HFFc6 (cell line): ENCODE measurements at regions not wholly inside any gene's neighbourhood (a gene's known extent, or its start where the extent isn't known, plus 50 kb on each side); places are given as distances from the start of the nearest gene placed in this dataset.

Source experiments
- DNase-seq: peaks from one replicate; pipeline ENCODE4 v3.0.0-alpha.2; 2018
- H3K27ac Mint-ChIP-seq: 2 replicates; pipeline ENCODE4 v1.8.0; 2020; ENCODE audit warnings: mild to moderate bottlenecking, mixed read lengths
- H3K27me3 Mint-ChIP-seq: 2 replicates; pipeline ENCODE4 v1.8.0; 2021; ENCODE audit warnings: mild to moderate bottlenecking, moderate library complexity, mixed read lengths; ENCODE audit not compliant: insufficient read depth
- H3K36me3 Mint-ChIP-seq: 2 replicates; pipeline ENCODE4 v1.8.0; 2021; ENCODE audit warnings: low read depth, mixed read lengths
- H3K4me1 Mint-ChIP-seq: 2 replicates; pipeline ENCODE4 v1.8.0; 2020; ENCODE audit warnings: low read depth, mixed read lengths
- H3K4me3 Mint-ChIP-seq: 2 replicates; pipeline ENCODE4 v1.8.0; 2020; ENCODE audit warnings: mild to moderate bottlenecking, moderate library complexity, mixed read lengths
- H3K9me3 Mint-ChIP-seq: 2 replicates; pipeline ENCODE4 v1.8.0; 2020; ENCODE audit warnings: mild to moderate bottlenecking, mixed read lengths
- TF ChIP-seq, protein P1 (sequence below): fragments of 200-600 bp; sonication (generic); IDR thresholded peaks from 2 replicates; pipeline ENCODE4 v1.5.0; 2021; ENCODE audit warnings: antibody characterized with exemption, mild to moderate bottlenecking

DNA sequence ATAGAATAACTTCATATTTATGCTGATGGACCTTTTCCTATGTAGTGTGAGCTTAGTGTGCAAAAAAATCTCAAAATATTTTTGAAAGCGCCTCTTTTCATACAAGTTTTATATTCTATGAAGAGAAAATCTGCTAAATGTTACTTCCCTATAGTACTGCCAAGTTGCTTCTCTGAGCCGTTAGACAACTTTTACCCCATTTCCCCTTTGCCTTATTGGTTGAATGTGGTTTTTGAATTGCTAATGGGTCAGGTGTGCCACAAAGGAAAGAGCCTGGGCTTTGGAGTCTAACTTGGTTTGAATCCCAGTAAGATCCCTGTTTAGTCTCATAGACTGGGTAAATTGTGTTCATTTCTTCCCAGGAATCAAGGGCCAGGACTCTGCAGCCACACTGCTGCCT, 261.5 kb downstream of the SNX10 start:
- no peak for DNase-seq
- Mint-ChIP-seq H3K9me3 (peaks cover 47% of the 10 kb centered on the region), H3K36me3 (no peaks in the 10 kb centered on the region), H3K27ac (no peak overlapping the region), H3K4me1 (no peaks in the 10 kb centered on the region), H3K4me3 (no peak overlapping the region), H3K27me3 (no peaks in the 10 kb centered on the region; the same call in none of the 2 replicates)
- TF ChIP-seq, protein P1, sequence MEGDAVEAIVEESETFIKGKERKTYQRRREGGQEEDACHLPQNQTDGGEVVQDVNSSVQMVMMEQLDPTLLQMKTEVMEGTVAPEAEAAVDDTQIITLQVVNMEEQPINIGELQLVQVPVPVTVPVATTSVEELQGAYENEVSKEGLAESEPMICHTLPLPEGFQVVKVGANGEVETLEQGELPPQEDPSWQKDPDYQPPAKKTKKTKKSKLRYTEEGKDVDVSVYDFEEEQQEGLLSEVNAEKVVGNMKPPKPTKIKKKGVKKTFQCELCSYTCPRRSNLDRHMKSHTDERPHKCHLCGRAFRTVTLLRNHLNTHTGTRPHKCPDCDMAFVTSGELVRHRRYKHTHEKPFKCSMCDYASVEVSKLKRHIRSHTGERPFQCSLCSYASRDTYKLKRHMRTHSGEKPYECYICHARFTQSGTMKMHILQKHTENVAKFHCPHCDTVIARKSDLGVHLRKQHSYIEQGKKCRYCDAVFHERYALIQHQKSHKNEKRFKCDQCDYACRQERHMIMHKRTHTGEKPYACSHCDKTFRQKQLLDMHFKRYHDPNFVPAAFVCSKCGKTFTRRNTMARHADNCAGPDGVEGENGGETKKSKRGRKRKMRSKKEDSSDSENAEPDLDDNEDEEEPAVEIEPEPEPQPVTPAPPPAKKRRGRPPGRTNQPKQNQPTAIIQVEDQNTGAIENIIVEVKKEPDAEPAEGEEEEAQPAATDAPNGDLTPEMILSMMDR, result no peak

DNA sequence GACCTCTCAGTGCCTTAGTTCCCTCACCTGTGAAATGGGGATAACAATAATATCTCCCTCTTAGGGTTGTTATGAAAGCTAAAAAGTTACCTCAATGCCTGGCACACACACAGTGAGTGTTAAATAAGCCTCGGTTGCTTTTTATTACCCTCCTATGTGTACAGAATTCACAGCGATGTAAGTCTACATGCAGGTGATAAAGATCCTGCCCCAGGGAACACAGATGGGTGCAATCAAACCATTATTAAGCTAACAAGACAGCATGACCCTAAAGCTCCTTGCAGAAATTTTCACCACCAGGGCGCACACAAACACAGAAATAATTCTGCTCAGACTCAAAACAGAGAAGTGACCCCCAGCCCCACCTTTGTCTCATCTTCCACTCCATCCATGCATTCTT, 261.9 kb downstream of the SNX10 start:
- H3K9me3 Mint-ChIP-seq, result peaks cover 47% of the 10 kb centered on the region
- no peaks in the 10 kb centered on the region for H3K36me3 Mint-ChIP-seq
- DNase-seq, result no peak
- no peaks in the 10 kb centered on the region; the same call in none of the 2 replicates for H3K27me3 Mint-ChIP-seq
- no peak overlapping the region for H3K27ac Mint-ChIP-seq
- TF ChIP-seq, protein P1, result no peak
- no peaks in the 10 kb centered on the region for H3K4me1 Mint-ChIP-seq
- no peak overlapping the region for H3K4me3 Mint-ChIP-seq

DNA sequence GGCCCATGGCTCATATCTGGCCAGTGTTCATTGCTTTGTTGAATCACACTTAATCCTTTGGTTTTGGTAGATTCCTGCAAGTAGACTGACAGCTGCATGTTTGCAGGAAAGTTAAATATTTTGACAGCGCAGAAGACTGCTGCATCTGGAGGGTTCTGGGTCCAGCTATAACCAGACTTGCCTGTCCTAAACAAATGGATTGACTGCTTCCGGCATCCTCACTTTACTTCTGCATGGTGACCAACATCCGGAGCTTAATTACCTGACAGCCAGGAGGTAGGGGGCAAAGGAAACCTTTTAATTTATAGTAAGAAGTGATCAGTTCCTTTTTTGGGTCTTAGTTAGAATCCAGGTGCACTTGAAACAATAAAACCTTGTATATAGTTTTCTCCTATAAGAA, 263.3 kb downstream of the SNX10 start:
- no peak for DNase-seq
- no peak overlapping the region for H3K4me3 Mint-ChIP-seq
- H3K36me3 Mint-ChIP-seq, result no peaks in the 10 kb centered on the region
- TF ChIP-seq, protein P1, result no peak
- H3K27ac Mint-ChIP-seq, result no peak overlapping the region
- H3K9me3 Mint-ChIP-seq, result peaks cover 45% of the 10 kb centered on the region
- no peaks in the 10 kb centered on the region; the same call in none of the 2 replicates for H3K27me3 Mint-ChIP-seq
- no peaks in the 10 kb centered on the region for H3K4me1 Mint-ChIP-seq

DNA sequence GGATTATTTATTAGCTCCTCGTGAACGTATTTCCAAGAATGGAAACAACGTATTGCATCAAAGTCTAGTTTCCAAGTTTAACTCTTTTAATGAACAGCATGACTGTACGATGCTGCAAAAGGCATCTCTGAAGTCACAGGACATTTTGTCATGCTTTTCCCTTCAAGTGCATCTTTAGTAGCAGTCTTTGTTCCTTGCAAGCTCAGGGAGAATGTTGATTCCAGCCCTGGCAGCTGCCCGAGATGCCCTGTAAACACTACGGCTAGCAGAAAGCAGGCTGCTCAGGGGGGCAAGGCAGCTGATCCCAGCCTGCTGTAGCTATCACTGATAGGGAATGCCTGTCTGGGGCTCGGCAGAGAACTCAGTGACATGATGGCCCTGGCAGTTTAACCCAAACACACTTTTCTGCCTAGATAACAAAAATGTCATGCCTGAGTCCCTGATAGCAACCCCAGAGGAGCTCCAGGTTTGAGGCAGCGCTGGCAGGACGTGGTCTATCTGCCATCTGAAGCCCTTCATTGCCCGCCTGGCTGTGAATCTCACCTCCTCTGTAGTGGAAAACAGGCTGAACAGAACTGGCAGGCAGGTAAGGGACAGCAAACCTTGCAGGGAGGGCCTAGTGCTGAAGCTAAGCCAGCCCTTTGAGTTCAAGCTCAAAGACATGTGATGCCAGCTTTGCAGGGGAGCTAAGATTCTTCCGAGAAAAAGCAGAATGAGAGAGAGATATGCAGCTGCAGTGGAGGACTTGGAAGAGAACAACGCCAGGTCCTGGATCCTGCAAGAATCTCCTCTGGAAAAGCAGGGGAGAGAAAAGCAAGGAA, 264.6 kb downstream of the SNX10 start:
- no peak for DNase-seq
- TF ChIP-seq, protein P1, result no peak
- H3K27ac Mint-ChIP-seq, result no peak overlapping the region
- H3K9me3 Mint-ChIP-seq, result peaks cover 41% of the 10 kb centered on the region
- H3K4me3 Mint-ChIP-seq, result no peak overlapping the region
- no peaks in the 10 kb centered on the region for H3K4me1 Mint-ChIP-seq
- H3K27me3 Mint-ChIP-seq, result no peaks in the 10 kb centered on the region; the same call in none of the 2 replicates
- no peaks in the 10 kb centered on the region for H3K36me3 Mint-ChIP-seq

DNA sequence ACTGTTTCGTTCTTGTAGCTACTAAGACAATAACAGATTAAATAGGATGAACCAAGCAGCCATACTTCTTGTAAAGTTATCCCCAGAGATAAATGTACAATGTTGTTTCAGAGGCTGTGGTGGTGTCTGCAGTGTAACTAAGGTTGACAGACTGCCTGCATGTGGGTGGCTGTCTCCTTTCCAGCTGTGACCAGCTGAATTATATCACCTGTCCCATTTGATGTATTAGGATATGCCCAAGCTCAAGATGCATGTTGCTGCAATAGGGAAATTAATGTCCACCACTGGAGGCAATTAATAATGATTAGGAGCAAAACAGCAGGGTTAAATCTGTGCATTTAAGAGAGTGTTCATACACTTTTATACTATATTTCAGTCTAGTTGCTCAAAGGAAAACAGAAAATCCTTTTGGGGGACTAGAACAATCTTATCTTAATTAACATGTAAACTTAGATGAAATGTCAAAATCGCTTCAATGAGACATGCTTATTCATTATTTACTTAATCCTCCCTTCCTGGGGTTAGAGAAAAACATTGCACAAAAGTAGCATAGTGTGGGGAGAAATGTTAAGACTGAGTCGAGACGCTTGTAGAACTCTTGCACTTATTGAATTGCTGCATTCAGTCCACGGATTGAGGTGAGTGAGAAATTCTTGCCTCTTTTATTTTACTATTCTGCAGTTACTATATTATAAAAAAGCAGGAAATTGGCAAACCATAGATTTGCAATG, 269.0 kb downstream of the SNX10 start:
- no peak overlapping the region for H3K4me3 Mint-ChIP-seq
- H3K27me3 Mint-ChIP-seq, result no peaks in the 10 kb centered on the region; the same call in none of the 2 replicates
- no peaks in the 10 kb centered on the region for H3K4me1 Mint-ChIP-seq
- TF ChIP-seq, protein P1, result no peak
- no peak overlapping the region for H3K27ac Mint-ChIP-seq
- H3K36me3 Mint-ChIP-seq, result no peaks in the 10 kb centered on the region
- no peak for DNase-seq
- peaks cover 55% of the 10 kb centered on the region for H3K9me3 Mint-ChIP-seq
